Prostate gland (tissue), 2 donors: ENCODE measurements at regions not wholly inside any gene's neighbourhood (a gene's known extent, or its start where the extent isn't known, plus 50 kb on each side); places are given as distances from the start of the nearest gene placed in this dataset.

ENCODE experiments used
- CTCF ChIP-seq, 4 experiments: fragments of 200-600 bp in 2 of 4; fragments of 450-650 bp in 2 of 4; sonication (generic) in 2 of 4; IDR thresholded peaks; 1 replicate in 3 of 4; 2 replicates in 1 of 4; pipeline ENCODE4 v1.5.1; 2016 to 2019; ENCODE audit warnings: antibody characterized with exemption in 4 of 4, mild to moderate bottlenecking in 2 of 4, moderate library complexity in 2 of 4
- POLR2A ChIP-seq: fragments of 450-650 bp; IDR thresholded peaks from one replicate; pipeline ENCODE4 v1.6.1; 2016; ENCODE audit warnings: antibody characterized with exemption, mild to moderate bottlenecking
- POLR2AphosphoS5 ChIP-seq: sonication (generic); formaldehyde crosslinking; IDR thresholded peaks from one replicate; pipeline ENCODE4 v1.6.1; 2017; ENCODE audit warnings: antibody characterized with exemption

DNA sequence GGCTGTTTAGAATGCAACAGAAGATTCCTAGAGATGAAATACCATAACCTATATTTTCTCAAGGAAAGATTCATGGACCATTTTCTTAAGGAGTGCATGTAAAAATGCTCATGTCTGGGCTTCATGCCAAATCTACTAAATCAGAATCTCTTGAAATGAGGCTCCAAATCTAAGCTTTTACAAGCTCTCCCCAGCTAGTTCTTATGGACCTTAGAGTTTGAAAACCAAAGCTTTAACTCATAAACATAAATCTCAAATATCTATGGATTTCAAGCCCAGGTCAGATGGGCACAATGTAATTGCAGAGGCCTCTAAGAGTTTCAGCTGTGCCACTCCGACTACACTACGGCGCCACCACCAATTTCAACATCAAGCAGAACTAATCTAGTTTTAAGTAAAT lies 117.3 kb upstream of the CAND1 start:
- TF ChIP-seq POLR2AphosphoS5 (no peak), CTCF (IDR thresholded peaks at IDR 0.05) (no peak), POLR2A (no peak)
